Kidney epithelial cell (primary cell): ENCODE measurements at regions not wholly inside any gene's neighbourhood (a gene's known extent, or its start where the extent isn't known, plus 50 kb on each side); places are given as distances from the start of the nearest gene placed in this dataset.

Source experiments
- DNase-seq: peaks from one replicate; pipeline ENCODE4 v3.0.0-alpha.2; 2010; ENCODE audit warnings: low read depth
- H3K27me3 ChIP-seq: 2 replicates; pipeline ENCODE4 v1.6.0; 2011; ENCODE audit warnings: low read length; ENCODE audit not compliant: control insufficient read depth, insufficient read depth
- H3K36me3 ChIP-seq: 2 replicates; pipeline ENCODE4 v1.5.1; 2011; ENCODE audit warnings: low read length; ENCODE audit not compliant: control insufficient read depth, insufficient read depth
- H3K4me3 ChIP-seq: 2 replicates; pipeline ENCODE4 v1.5.1; 2011; ENCODE audit warnings: low read depth, mild to moderate bottlenecking, control low read depth, low read length
- TF ChIP-seq, protein P1 (sequence below): IDR thresholded peaks from 2 replicates; pipeline ENCODE4 v1.5.1; 2011; ENCODE audit warnings: mild to moderate bottlenecking, moderate library complexity, low read length, control low read depth, inconsistent platforms; ENCODE audit not compliant: insufficient read depth, poor library complexity, severe bottlenecking

DNA sequence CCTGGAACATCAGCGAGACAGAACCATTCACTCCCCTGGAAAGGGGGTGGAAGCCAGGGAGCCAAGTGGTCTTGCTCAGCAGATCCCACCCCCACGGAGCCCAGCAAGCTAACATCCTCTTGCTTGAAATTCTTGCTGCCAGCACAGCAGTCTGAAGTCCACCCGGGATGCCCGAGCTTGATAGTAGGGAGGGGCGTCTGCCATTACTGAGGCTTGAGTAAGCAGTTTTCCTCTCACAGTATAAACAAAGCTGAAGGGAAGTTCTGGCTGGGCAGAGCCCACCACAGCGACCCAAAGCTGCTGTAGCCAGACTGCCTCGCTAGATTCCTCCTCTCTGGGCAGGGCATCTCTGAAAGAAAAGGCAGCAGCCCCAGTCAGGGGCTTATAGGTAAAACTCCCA, 764.8 kb upstream of the LUZP2 start:
- Histone ChIP-seq H3K36me3 (no peaks in the 10 kb centered on the region), H3K27me3 (no peaks in the 10 kb centered on the region), H3K4me3 (no peak overlapping the region)
- peak; percentile 10 for DNase-seq
- TF ChIP-seq, protein P1, sequence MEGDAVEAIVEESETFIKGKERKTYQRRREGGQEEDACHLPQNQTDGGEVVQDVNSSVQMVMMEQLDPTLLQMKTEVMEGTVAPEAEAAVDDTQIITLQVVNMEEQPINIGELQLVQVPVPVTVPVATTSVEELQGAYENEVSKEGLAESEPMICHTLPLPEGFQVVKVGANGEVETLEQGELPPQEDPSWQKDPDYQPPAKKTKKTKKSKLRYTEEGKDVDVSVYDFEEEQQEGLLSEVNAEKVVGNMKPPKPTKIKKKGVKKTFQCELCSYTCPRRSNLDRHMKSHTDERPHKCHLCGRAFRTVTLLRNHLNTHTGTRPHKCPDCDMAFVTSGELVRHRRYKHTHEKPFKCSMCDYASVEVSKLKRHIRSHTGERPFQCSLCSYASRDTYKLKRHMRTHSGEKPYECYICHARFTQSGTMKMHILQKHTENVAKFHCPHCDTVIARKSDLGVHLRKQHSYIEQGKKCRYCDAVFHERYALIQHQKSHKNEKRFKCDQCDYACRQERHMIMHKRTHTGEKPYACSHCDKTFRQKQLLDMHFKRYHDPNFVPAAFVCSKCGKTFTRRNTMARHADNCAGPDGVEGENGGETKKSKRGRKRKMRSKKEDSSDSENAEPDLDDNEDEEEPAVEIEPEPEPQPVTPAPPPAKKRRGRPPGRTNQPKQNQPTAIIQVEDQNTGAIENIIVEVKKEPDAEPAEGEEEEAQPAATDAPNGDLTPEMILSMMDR: no peak

DNA sequence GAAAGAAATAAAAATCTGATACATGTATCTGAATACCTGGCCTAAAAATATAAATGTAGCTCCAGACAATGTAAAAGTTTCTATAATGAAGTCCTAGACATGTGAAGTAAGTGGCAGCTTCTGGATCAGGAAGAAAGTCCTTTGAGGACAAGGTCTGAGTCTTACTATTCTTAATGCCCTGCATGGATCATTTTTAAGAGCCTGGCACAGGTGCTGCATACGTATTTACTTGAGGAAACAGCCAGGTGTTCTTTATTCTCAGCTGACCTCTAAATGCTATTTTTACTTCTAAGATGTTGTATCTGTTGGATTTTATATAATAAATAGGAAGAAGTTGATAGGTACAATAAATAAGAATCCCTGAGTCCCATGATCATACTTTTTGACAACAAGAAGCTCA, 750.0 kb upstream of the LUZP2 start:
- TF ChIP-seq, protein P1: no peak
- no peak for DNase-seq
- Histone ChIP-seq H3K36me3 (no peaks in the 10 kb centered on the region), H3K4me3 (no peak overlapping the region), H3K27me3 (no peaks in the 10 kb centered on the region)

DNA sequence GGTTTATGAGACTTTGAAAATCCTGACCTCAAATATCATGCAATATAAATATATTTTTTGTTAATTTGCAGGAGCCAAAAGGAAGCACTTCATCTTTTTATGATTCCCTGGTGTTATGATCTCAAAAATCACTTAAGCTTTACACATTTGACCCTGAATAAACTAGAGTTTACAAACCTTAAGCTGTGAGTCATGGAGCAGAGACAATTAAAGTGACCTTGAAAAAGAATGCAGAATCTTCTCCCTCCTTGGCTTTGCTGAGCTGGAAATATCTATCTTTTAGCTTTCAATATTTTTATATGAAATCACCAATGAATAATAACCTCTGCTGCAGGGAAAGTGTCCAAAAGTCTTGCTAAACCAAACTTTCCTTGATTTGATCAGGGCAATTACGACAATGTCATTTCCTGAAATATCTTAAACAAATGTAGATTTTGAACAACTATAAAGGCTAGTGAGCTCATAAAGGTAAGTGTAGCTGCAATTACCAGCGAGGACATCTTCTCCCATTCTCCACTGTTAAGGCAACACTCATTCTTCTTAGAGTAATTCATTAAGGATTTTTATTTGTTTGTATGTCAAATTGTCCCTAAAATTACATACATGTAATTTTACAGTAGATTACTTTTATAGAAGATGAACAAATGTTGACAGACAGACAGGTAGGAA, 747.0 kb upstream of the LUZP2 start:
- H3K27me3 ChIP-seq: no peaks in the 10 kb centered on the region
- no peak overlapping the region for H3K4me3 ChIP-seq
- TF ChIP-seq, protein P1: no peak
- no peaks in the 10 kb centered on the region for H3K36me3 ChIP-seq
- DNase-seq: no peak

DNA sequence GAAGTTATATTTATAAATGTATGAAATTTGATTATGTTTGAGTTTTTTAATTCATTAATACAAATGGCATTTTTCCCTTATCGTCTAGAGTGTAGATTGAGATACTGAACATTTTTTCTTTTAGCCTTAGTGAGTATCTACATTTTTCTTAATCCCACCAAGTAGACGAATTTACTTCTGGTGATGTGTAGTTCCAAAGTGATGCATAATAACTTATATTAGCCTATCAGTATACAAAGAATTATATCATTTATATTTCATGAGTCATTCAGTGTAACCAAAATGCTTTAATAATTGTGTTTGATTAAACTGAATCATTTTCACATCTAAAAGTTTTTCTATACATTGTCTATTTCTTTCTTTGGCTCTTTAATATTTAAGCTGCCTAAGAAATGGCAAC, 745.6 kb upstream of the LUZP2 start:
- TF ChIP-seq, protein P1: no peak
- H3K4me3 ChIP-seq: no peak overlapping the region
- H3K36me3 ChIP-seq: no peaks in the 10 kb centered on the region
- no peaks in the 10 kb centered on the region for H3K27me3 ChIP-seq
- DNase-seq: no peak

DNA sequence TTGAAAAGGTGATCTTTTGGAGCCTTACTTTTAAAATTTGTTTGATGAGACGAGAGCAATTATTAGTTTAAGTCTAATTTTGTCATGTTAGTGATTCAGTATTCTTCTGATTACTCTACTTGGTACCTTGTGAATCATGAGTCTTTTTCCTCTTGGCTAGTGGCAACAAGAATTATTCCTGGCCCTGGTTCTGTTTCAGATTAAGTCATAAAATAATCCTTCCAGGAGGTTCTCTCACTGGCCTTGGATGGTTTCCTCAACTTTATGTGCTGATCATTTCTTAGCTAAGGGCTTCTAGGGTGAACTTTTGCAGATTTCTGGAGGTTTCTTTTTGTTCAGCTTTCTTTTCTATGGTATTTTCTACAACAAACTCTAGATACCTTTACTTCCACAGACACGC, 741.8 kb upstream of the LUZP2 start:
- no peak overlapping the region for H3K4me3 ChIP-seq
- H3K36me3 ChIP-seq: no peaks in the 10 kb centered on the region
- DNase-seq: no peak
- no peaks in the 10 kb centered on the region for H3K27me3 ChIP-seq
- TF ChIP-seq, protein P1: no peak

DNA sequence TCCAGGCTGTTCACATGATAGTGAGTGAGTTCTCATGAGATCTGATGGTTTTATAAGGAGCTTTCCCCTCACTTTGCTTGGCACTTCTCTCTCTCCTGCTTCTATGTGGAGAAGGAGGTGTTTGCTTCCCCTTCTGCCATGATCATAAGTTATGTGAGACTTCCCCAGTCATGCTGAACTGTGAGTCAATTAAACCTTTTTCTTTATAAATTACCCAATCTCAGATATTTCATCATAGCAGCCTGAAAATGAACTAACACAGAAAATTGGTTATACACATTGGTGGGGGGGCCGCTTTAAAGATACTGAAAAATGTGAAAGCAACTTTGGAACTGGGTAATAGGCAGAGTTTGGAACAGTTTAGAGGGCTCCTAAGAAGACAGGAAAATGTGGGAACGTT, 741.1 kb upstream of the LUZP2 start:
- TF ChIP-seq, protein P1: no peak
- H3K36me3 ChIP-seq: no peaks in the 10 kb centered on the region

More for the DNA sequence above, 741.1 kb upstream of the LUZP2 start:
- Histone ChIP-seq H3K4me3 (no peak overlapping the region), H3K27me3 (no peaks in the 10 kb centered on the region)
- DNase-seq: no peak
